GM21737 (cell line): ENCODE measurements at regions not wholly inside any gene's neighbourhood (a gene's known extent, or its start where the extent isn't known, plus 50 kb on each side); places are given as distances from the start of the nearest gene placed in this dataset.

ENCODE experiments used
- ATAC-seq: cut with Tn5 transposase; IDR thresholded peaks from one replicate; pipeline ENCODE4 v1.9.1; 2021; ENCODE audit warnings: mild to moderate bottlenecking, moderate library complexity; ENCODE audit not compliant: unreplicated experiment

DNA sequence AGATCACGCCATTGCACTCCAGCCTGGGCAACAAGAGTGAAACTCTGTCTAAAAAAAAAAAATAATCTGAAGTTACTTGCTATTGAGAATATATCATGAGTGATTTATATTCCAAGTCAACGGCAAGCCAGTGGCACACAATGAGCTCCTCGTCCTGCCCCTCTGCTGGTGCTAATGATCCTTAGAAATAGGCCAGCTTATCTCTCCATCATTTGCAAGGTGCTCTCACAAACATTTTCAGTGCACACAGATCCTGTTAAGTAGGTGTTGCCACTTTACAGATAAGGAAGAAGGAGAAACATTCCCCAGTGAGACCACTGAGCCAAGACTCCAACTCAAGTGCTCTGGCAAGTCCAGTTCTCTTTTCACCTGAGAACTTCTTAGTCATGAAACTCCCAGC is 91.3 kb upstream of the GPR45 start:
- no peak for ATAC-seq

GRCh38 chr2:105154119-105154818 is 87.3 kb upstream of the GPR45 start:
- no peak for ATAC-seq

DNA sequence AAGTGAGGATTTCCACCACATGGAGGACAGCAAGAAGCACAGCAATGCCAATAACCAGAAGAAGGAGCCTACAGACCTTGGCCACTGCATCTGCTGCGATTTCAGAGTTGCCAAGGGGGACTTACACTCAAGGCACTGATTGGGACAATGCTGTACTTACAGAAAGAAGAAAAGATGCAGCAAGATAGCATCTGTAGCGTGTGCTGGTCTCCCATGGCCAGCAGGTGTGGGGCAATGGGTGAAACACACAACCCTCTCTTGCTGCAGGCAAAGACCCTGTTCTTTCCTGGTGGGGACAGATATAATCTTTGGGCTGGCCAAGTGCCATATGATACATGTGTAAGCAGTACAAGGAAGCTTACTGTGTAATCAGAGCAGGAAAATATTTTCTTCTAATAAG is 85.4 kb upstream of the GPR45 start:
- no peak for ATAC-seq

GRCh38 chr2:105158002-105158401 is 83.5 kb upstream of the GPR45 start:
- no peak for ATAC-seq

- no peak for ATAC-seq
Measured at GRCh38 chr2:105166688-105167087, 74.9 kb upstream of the GPR45 start.

GRCh38 chr2:105168543-105168942 is 73.0 kb upstream of the GPR45 start:
- no peak for ATAC-seq

DNA sequence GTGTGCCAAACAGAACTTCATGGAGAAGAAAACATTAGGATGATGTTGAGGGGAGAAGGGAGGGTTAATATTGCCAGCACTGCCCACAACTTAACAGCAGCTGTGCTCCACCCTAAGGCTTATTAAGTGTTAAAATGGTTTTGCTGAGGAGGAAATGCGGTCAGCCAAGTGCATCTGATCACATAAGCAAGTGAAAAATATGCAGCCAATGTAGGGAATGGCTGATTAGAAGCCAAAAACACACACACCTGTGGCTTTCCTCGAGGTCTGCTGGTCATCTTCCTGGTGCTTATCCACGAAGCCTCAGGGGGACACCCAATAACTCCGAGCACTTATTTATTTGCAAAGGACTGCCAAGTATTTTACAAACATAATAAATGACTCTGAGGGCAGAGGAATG is 66.3 kb upstream of the GPR45 start:
- no peak for ATAC-seq

- no peak for ATAC-seq
Measured at GRCh38 chr2:105176429-105176828, 65.1 kb upstream of the GPR45 start.

DNA sequence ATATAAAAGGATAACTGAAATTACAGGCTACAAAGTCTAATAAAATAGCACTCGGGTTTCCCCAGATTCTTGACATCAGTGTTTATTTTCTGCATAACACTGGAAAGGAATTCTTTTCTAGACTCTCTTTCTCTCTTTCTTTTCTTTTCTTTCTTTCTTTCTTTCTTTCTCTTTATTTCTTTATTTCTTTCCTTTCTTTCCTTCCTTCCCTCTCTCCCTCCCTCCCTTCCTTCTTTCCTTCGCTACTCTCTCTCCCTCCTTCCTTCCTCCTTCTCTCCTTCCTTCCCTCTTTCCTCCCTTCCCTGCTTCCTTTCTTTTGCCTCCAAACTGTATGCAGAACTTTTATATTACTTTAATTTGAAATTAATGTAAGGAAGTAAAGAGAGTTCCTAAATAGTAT is 64.5 kb upstream of the GPR45 start:
- ATAC-seq: no peak

DNA sequence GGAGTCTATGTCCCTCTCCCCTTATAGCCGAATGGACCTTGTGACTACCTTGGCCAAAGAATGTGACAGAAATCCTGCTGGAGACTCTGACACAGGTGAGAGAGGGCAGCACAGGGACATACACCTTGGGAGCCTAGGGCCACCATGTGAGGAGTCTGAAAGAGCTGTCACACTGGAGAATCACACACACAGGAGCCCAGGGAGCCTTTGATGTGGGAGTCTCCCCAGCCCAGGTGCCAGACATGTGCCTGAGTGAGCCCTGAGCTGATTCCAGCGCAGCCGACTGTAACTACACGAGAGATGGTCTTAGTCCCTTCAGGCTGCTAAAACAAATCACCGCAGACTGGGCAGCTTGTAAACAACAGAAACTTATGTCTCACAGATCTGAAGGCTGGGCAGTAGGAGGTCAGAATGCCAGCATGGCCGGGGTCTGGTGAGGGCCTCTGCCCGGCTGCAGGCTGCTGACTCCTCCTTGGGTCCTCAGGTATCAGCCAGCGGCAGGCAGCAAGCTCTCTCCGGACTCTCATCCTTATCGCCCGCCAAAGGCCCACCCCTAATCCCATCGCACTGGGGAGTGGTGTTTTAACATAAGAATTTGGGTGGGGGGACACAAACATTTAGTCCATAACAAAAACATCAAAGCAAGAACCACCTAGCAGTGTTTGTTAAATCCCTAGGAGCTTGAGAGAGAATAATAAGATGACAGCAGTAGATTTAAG is 63.8 kb upstream of the GPR45 start:
- no peak for ATAC-seq

DNA sequence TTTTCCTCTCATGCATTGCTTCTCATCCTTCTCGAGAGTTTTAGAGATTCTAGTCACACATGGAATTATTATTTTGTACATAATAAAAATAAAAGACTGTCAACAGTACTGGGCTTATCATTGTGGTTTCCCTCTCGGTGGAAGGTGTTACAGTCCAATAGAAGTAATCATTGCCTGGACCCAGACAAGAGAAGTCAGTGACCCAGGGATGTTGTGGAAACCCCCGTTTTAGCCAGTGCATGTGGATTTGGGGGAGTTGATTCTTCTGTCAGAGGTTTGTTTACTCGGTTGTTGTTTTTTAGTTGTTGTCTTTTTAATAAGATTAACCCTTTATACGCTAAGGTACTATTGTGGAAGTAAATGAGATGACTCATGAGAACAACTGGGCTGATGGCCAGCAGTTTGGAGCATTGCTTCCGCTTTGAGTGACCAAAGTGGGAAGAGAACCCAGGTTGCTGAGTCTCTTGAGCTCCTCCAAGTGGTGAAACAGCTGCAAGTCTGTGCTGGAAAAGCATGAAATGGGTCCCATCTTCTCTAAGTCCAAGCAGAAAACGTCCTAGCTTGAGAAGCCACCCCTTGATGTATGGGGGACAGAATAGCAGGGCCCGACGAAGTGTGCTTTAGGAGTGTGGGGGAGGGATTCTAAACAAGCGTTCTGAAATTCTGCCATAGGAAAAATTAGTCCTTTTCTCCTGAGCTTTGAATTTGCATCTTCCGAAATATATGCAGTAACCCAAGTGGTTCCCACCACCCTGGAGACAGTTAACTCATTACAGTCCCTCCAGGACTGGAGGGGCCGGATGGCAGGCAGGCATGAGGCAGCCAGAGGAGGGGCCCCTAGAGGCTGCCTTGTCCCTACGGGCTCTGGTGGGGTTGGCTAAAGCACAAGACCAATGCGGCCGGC is 61.8 kb upstream of the GPR45 start:
- ATAC-seq: no peak

- ATAC-seq: no peak
Measured at GRCh38 chr2:105180491-105180972, 61.0 kb upstream of the GPR45 start.

- ATAC-seq: no peak
Measured at GRCh38 chr2:105181282-105181681, 60.3 kb upstream of the GPR45 start.

GRCh38 chr2:105183555-105184323 is 57.8 kb upstream of the GPR45 start:
- ATAC-seq: peak; percentile 56

- no peak for ATAC-seq
Measured at GRCh38 chr2:105184420-105184819, 57.1 kb upstream of the GPR45 start.

- ATAC-seq: no peak
Measured at GRCh38 chr2:105186967-105187498, 54.5 kb upstream of the GPR45 start.

DNA sequence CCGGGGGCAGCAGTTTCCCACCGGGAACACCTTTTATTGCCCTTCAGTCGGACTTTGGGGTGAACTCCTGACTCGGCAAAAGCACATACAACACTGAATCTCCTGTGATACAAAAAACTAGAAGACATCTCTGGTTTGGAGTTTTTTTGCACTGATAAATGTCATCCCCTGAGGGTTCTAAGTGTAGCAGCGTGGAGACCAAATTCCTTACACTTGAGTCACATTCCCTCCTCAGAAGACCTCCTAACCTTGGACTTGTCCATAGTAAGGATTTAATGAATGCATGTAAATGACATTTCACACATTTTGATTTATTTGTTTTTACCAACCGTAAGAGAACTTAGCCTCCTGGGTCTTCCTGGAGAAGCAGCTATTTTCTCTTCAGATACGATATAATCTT is 54.0 kb upstream of the GPR45 start:
- no peak for ATAC-seq

GRCh38 chr2:105188343-105188742 is 53.2 kb upstream of the GPR45 start:
- ATAC-seq: no peak
